Fibroblast of lung (primary cell): ENCODE measurements at regions not wholly inside any gene's neighbourhood (a gene's known extent, or its start where the extent isn't known, plus 50 kb on each side); places are given as distances from the start of the nearest gene placed in this dataset.

Experiments
- DNase-seq, 2 donors: peaks; one replicate each; pipeline versions ENCODE4 v3.0.0 to v3.0.0-alpha.2; 2010; ENCODE audit warnings: low read depth in 2 of 2
- H2AFZ ChIP-seq: 2 replicates; pipeline ENCODE4 v1.5.1; 2012; ENCODE audit warnings: low read length, control low read depth, inconsistent platforms
- H3K27ac ChIP-seq: 2 replicates; pipeline ENCODE4 v1.5.1; 2011; ENCODE audit warnings: low read length, control low read depth; ENCODE audit not compliant: insufficient read depth
- H3K27me3 ChIP-seq: 2 replicates; pipeline ENCODE4 v1.5.1; 2011; ENCODE audit warnings: mild to moderate bottlenecking, low read length; ENCODE audit not compliant: control insufficient read depth, insufficient read depth
- H3K36me3 ChIP-seq: 2 replicates; pipeline ENCODE4 v1.5.1; 2011; ENCODE audit warnings: low read length; ENCODE audit not compliant: control insufficient read depth, insufficient read depth
- H3K4me1 ChIP-seq: 2 replicates; pipeline ENCODE4 v1.5.1; 2011; ENCODE audit warnings: low read length; ENCODE audit not compliant: control insufficient read depth, insufficient read depth; ENCODE audit errors: extremely low read depth
- H3K4me2 ChIP-seq: 2 replicates; pipeline ENCODE4 v1.5.1; 2011; ENCODE audit warnings: low read length, control low read depth; ENCODE audit not compliant: insufficient read depth; ENCODE audit errors: extremely low read depth
- H3K4me3 ChIP-seq, 4 experiments: fragments of 200-600 bp in 1 of 4; sonication (generic) in 1 of 4; replicated peaks in 1 of 4; 2 replicates each; pipeline ENCODE4 v1.5.1; 2011 to 2016; ENCODE audit warnings: low read length in 4 of 4, low read depth in 3 of 4, mild to moderate bottlenecking in 3 of 4, control low read depth in 2 of 4, inconsistent platforms in 1 of 4, mixed read lengths in 1 of 4; ENCODE audit not compliant: insufficient read depth in 1 of 4; ENCODE audit errors: control extremely low read depth in 1 of 4
- H3K79me2 ChIP-seq: 2 replicates; pipeline ENCODE4 v1.5.1; 2012; ENCODE audit warnings: mild to moderate bottlenecking, low read length, inconsistent platforms; ENCODE audit not compliant: control insufficient read depth, insufficient read depth
- H3K9ac ChIP-seq: 2 replicates; pipeline ENCODE4 v1.5.1; 2011; ENCODE audit warnings: mild to moderate bottlenecking, low read length, control low read depth; ENCODE audit not compliant: insufficient read depth
- H3K9me3 ChIP-seq: 2 replicates; pipeline ENCODE4 v1.5.1; 2012; ENCODE audit warnings: low read depth, low read length; ENCODE audit not compliant: control insufficient read depth, insufficient read depth
- H4K20me1 ChIP-seq: 2 replicates; pipeline ENCODE4 v1.5.1; 2011; ENCODE audit warnings: low read length; ENCODE audit not compliant: control insufficient read depth, insufficient read depth; ENCODE audit errors: extremely low read depth
- CTCF ChIP-seq, 2 donors: IDR thresholded peaks in 1 of 2; conservative IDR thresholded peaks in 1 of 2; 1 replicate in 1 of 2; 2 replicates in 1 of 2; pipeline ENCODE4 v1.5.1; 2011 to 2012; ENCODE audit warnings: low read length in 2 of 2, control low read depth in 1 of 2, inconsistent platforms in 1 of 2, low read depth in 1 of 2, mild to moderate bottlenecking in 1 of 2
- EZH2 ChIP-seq: IDR thresholded peaks from 2 replicates; pipeline ENCODE4 v1.5.1; 2012; ENCODE audit warnings: low read length, control low read depth, mild to moderate bottlenecking; ENCODE audit errors: missing control alignments

- H2AFZ ChIP-seq: no peak overlapping the region
- no peak overlapping the region for H3K4me2 ChIP-seq
- no peaks in the 10 kb centered on the region for H4K20me1 ChIP-seq
- no peak overlapping the region for H3K9ac ChIP-seq
- H3K9me3 ChIP-seq: no peaks in the 10 kb centered on the region
- no peaks in the 10 kb centered on the region for H3K4me1 ChIP-seq
- no peaks in the 10 kb centered on the region for H3K79me2 ChIP-seq
- H3K4me3 ChIP-seq: no peak overlapping the region
- H3K27me3 ChIP-seq: no peaks in the 10 kb centered on the region
- TF ChIP-seq CTCF (conservative IDR thresholded peaks at IDR 0.05 in 1 of 2, IDR thresholded peaks at IDR 0.05 in 1 of 2; ENCODE audit: low read depth in 1 of 2, low read length in 2 of 2): no peak
- no peak for TF ChIP-seq EZH2
- no peaks in the 10 kb centered on the region for H3K36me3 ChIP-seq
- H3K27ac ChIP-seq: no peak overlapping the region
- no peak for DNase-seq
These were observed 90.8 kb upstream of the CNTN6 start for GRCh38 chr3:1002010-1002409.

- Histone ChIP-seq H3K4me2 (no peak overlapping the region), H3K36me3 (no peaks in the 10 kb centered on the region), H3K4me1 (no peaks in the 10 kb centered on the region), H3K27me3 (no peaks in the 10 kb centered on the region), H3K4me3 (no peak overlapping the region), H3K79me2 (no peaks in the 10 kb centered on the region), H2AFZ (no peak overlapping the region), H3K9ac (no peak overlapping the region), H3K9me3 (no peaks in the 10 kb centered on the region), H4K20me1 (no peaks in the 10 kb centered on the region), H3K27ac (no peak overlapping the region)
- no peak for TF ChIP-seq EZH2
- TF ChIP-seq CTCF (conservative IDR thresholded peaks at IDR 0.05 in 1 of 2, IDR thresholded peaks at IDR 0.05 in 1 of 2; ENCODE audit: low read depth in 1 of 2, low read length in 2 of 2): no peak
- peak; percentile 45 to 75 for DNase-seq
These were observed 85.0 kb upstream of the CNTN6 start for GRCh38 chr3:1007866-1008265.

- no peak overlapping the region for H3K4me2 ChIP-seq
- no peaks in the 10 kb centered on the region for H3K9me3 ChIP-seq
- H3K79me2 ChIP-seq: no peaks in the 10 kb centered on the region
- H3K27me3 ChIP-seq: no peaks in the 10 kb centered on the region
- H3K27ac ChIP-seq: no peak overlapping the region
- DNase-seq: no peak
- no peaks in the 10 kb centered on the region for H4K20me1 ChIP-seq
- H3K36me3 ChIP-seq: no peaks in the 10 kb centered on the region
- no peak overlapping the region for H3K4me3 ChIP-seq
- no peak for TF ChIP-seq EZH2
- no peak for TF ChIP-seq CTCF (conservative IDR thresholded peaks at IDR 0.05 in 1 of 2, IDR thresholded peaks at IDR 0.05 in 1 of 2; ENCODE audit: low read depth in 1 of 2, low read length in 2 of 2)
- H3K4me1 ChIP-seq: no peaks in the 10 kb centered on the region
- no peak overlapping the region for H3K9ac ChIP-seq
- no peak overlapping the region for H2AFZ ChIP-seq
These were observed 82.6 kb upstream of the CNTN6 start for GRCh38 chr3:1010228-1010627.
